ENCODE measurements at regions not wholly inside any gene's neighbourhood (a gene's known extent, or its start where the extent isn't known, plus 50 kb on each side); places are given as distances from the start of the nearest gene placed in this dataset.

DNA sequence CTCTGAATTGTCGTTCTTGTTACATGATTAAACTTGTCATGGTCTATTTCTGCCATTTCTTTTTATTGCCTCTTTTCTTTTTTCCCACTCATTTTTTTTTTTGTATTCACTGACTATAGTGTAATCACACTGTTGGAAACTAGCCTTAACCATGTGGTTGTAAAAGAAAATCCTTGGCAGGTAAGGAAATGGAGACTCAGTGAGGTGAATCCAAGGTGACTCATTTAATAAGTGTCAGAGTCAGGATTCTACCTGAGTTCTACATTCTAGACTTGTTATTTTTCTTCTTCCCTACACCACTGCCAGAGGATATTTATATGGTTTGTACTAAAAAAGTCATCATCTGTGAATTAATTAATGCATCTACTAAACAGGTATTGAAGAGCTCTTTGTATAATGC, 152.2 kb downstream of the CBLL2 start:
- TF ChIP-seq FOXM1 (IDR thresholded peaks at IDR 0.05; ENCODE audit: low read depth, low read length) (no peak), RBBP5 (conservative IDR thresholded peaks at IDR 0.05) (no peak), CTCF (IDR thresholded peaks at IDR 0.05 in 2 of 3, conservative IDR thresholded peaks at IDR 0.05 in 1 of 3; ENCODE audit: control insufficient read depth in 2 of 3, extremely low read depth in 1 of 3, insufficient read depth in 1 of 3, low read depth in 3 of 3, low read length in 3 of 3) (no peak), RFX5 (IDR thresholded peaks at IDR 0.05; ENCODE audit: low read depth, low read length) (no peak), FOXK2 (IDR thresholded peaks at IDR 0.05) (no peak), CBX5 (IDR thresholded peaks at IDR 0.05; ENCODE audit: low read depth) (no peak), SP1 (IDR thresholded peaks at IDR 0.05; ENCODE audit: low read depth, low read length) (no peak), CHD2 (IDR thresholded peaks at IDR 0.05; ENCODE audit: borderline replicate concordance, low read depth, low read length) (no peak)
- TF ChIP-seq, protein P1, sequence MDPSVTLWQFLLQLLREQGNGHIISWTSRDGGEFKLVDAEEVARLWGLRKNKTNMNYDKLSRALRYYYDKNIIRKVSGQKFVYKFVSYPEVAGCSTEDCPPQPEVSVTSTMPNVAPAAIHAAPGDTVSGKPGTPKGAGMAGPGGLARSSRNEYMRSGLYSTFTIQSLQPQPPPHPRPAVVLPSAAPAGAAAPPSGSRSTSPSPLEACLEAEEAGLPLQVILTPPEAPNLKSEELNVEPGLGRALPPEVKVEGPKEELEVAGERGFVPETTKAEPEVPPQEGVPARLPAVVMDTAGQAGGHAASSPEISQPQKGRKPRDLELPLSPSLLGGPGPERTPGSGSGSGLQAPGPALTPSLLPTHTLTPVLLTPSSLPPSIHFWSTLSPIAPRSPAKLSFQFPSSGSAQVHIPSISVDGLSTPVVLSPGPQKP (IDR thresholded peaks at IDR 0.05; ENCODE audit: low read depth, low read length): no peak
